ENCODE measurements at regions not wholly inside any gene's neighbourhood (a gene's known extent, or its start where the extent isn't known, plus 50 kb on each side); places are given as distances from the start of the nearest gene placed in this dataset.

DNA sequence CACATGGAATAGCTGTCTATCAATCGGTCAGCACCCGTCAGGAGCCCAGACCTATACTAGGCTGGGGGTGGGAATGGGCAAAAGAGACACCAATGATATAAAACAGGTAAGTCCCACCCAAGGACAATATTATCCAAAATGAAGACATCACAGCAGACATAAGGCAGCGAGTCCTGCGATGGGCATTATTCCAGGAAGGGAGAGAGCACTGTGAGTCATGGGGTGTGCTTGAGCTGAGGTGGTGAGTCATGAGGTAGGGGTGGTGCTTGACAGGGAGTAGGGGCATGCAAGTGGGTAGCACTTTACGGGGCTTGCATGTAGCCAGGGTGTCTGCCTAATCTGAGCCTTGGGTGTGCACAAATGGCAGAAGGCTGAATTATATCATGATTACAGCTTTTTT is 605.0 kb upstream of the CADM1 start:
- no peaks in the 10 kb centered on the region for H3K36me3 Mint-ChIP-seq
- H3K9me3 Mint-ChIP-seq = peaks cover 3% of the 10 kb centered on the region
- DNase-seq (ENCODE audit: low spot score) (no peak), ATAC-seq (no peak)
- no peak overlapping the region for H3K27ac Mint-ChIP-seq
- peaks cover 13 to 24% of the 10 kb centered on the region in 2 donors for H3K27me3 Mint-ChIP-seq
- H3K4me3 Mint-ChIP-seq = no peak overlapping the region
- no peaks in the 10 kb centered on the region for H3K4me1 Mint-ChIP-seq (ENCODE audit: low read depth in 2 of 2)

DNA sequence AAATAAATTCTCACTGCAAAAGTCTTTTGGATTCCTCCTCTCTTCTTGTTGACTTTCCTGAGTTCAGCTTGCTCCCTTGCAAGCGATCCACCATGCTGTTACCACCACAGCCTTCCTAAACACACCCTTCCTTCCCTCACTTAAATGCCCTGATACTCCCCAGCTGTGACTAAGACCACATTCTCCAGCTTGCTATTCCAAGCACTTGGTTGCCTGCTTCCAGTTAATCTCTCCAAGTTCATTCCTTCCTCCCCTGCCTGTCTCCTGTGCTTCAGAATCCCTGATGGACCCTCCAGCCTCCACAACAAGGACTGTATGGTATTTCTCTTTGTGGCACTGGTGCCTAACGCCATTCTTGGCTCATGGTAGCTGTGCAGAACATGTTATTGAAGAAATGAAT is 603.9 kb upstream of the CADM1 start:
- peaks cover 13 to 18% of the 10 kb centered on the region in 2 donors for H3K27me3 Mint-ChIP-seq

DNA sequence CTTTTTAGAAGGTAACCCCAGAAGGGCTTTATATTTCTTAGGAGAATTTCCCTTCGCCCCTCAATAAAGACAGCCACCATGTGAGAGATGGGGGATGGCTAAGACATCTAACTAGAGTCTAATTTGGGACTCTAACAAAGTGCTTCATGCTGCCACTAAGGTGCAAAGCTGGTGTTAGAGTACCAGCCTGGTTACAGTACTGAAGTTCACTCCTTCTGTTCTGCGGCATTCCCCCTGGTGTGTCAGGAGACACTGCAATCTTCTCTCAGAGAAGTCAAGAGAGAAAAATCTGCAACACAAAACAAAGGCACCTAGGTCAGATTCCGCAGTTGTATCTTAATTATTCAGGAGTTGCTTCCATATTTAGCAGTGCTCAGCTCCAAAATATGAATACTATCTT is 603.0 kb upstream of the CADM1 start:
- no peaks in the 10 kb centered on the region for H3K4me1 Mint-ChIP-seq (ENCODE audit: low read depth in 2 of 2)
- no peaks in the 10 kb centered on the region for H3K36me3 Mint-ChIP-seq
- peaks cover 3% of the 10 kb centered on the region for H3K9me3 Mint-ChIP-seq
- H3K4me3 Mint-ChIP-seq = no peak overlapping the region
- DNase-seq (ENCODE audit: low spot score) (no peak), ATAC-seq (no peak)
- H3K27me3 Mint-ChIP-seq = peaks cover 12 to 18% of the 10 kb centered on the region in 2 donors
- no peak overlapping the region for H3K27ac Mint-ChIP-seq

More for the DNA sequence above, 603.9 kb upstream of the CADM1 start:
- ATAC-seq (no peak), DNase-seq (ENCODE audit: low spot score) (no peak)
- Mint-ChIP-seq H3K9me3 (peaks cover 3% of the 10 kb centered on the region), H3K27ac (no peak overlapping the region), H3K4me3 (no peak overlapping the region), H3K36me3 (no peaks in the 10 kb centered on the region), H3K4me1 (ENCODE audit: low read depth in 2 of 2) (no peaks in the 10 kb centered on the region)

DNA sequence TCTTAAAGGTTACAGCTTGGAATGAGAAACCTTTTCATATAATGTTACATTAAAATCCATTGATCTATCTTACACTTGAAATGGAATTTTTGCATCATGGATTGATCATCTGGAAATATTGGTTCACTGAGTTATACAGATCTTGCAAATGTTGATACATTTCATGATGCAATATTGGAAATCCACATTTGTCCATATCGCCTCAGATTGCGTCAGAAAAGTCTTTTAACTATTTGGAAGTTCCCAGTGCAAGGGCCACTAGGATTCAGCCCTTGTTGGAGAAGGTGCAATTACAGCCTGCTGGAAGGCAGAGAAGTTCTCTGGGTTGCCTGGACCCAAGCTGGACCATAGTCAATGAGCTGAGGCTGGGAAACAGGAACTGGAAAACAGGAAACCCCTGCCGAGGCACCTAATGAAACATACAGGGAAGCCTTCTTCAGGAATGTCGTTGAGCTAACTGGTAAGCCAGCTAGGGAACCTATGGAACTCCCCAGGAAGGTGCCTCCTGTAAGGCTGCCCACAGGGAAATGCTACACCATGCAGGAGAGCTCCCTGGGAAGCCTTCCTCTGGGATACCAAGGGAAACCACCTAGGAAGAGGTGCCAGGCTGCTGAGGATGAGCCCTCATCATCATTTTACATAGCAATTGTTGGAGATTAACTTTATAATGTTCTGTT is 600.4 kb upstream of the CADM1 start:
- H3K27ac Mint-ChIP-seq = no peak overlapping the region
- no peaks in the 10 kb centered on the region for H3K4me1 Mint-ChIP-seq (ENCODE audit: low read depth in 2 of 2)
- H3K36me3 Mint-ChIP-seq = no peaks in the 10 kb centered on the region
- H3K27me3 Mint-ChIP-seq = peaks cover 13 to 18% of the 10 kb centered on the region in 2 donors
- ATAC-seq = no peak
- no peak for DNase-seq (ENCODE audit: low spot score)
- H3K4me3 Mint-ChIP-seq = no peak overlapping the region
- H3K9me3 Mint-ChIP-seq = peaks cover 3% of the 10 kb centered on the region

DNA sequence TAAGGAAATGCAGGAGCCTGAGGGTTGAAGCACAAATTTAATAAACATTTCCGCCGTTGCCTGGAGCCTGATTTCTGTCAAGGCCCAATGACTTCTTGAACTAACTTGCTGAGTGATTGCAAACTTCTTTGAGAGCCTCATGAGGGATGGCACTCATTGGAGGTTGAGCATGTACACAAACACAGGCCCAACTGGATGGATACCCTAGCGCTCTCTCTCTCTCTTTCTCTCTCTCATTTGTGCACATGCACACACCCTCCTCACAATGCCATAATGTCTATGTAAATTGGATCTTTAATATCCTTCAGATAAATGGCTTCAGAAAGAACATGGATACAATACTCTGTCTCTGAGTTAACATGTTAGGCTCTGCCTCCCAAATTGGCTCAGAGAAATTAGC is 597.7 kb upstream of the CADM1 start:
- ATAC-seq = no peak
- no peaks in the 10 kb centered on the region for H3K36me3 Mint-ChIP-seq

DNA sequence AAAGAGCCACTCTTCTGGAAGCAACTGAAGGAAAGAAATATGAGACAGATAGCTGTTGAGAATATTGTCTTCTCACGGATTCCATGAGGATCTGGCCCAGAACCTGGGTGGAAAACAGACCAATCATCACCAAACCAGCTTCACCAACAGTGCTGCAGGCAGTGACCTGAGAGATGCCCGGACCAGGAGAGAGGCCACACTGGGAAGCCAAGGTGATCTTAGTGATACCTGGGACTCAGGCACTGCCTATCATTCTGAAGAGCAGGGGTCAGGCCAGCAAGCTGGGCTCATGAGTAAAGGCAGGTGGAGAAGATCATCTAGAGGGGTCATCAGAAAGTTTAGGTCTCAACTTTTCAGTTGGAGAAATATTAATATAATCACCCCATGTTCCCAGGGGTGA is 595.8 kb upstream of the CADM1 start:
- H3K9me3 Mint-ChIP-seq = peaks cover 4% of the 10 kb centered on the region
- ATAC-seq = no peak
- no peak overlapping the region for H3K4me3 Mint-ChIP-seq
- H3K4me1 Mint-ChIP-seq (ENCODE audit: low read depth in 2 of 2) = no peaks in the 10 kb centered on the region
- H3K27ac Mint-ChIP-seq = no peak overlapping the region
- H3K36me3 Mint-ChIP-seq = no peaks in the 10 kb centered on the region
- H3K27me3 Mint-ChIP-seq = peaks cover 20 to 28% of the 10 kb centered on the region in 2 donors
- DNase-seq (ENCODE audit: low spot score) = no peak

More for the DNA sequence above, 597.7 kb upstream of the CADM1 start:
- no peak for DNase-seq (ENCODE audit: low spot score)
- H3K27me3 Mint-ChIP-seq = peaks cover 15 to 19% of the 10 kb centered on the region in 2 donors
- H3K27ac Mint-ChIP-seq = no peak overlapping the region
- H3K9me3 Mint-ChIP-seq = peaks cover 6% of the 10 kb centered on the region
- no peak overlapping the region for H3K4me3 Mint-ChIP-seq
- no peaks in the 10 kb centered on the region for H3K4me1 Mint-ChIP-seq (ENCODE audit: low read depth in 2 of 2)

DNA sequence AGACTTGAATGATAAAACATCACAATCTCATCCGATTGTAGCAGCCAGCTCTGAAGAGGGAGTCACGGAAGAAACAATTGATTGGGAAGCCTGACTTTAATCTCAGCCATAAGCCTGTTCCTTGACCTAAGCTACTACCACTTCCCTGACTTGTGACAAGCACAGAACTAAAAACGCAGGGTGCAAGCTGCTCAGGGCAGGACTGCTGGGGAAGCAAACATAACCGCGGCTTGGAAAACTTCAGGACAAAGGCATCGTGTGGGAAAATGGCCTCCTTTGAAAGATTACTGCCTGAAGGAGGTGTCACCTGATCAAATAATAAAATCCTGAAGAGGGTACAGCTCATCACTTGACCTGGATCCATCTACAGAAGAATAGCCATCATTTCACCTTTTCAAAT is 595.3 kb upstream of the CADM1 start:
- Mint-ChIP-seq H3K36me3 (no peaks in the 10 kb centered on the region), H3K27ac (no peak overlapping the region), H3K4me1 (ENCODE audit: low read depth in 2 of 2) (no peaks in the 10 kb centered on the region), H3K27me3 (peaks cover 22 to 33% of the 10 kb centered on the region in 2 donors), H3K9me3 (peaks cover 4% of the 10 kb centered on the region), H3K4me3 (no peak overlapping the region)
- no peak for ATAC-seq
- DNase-seq (ENCODE audit: low spot score) = no peak

DNA sequence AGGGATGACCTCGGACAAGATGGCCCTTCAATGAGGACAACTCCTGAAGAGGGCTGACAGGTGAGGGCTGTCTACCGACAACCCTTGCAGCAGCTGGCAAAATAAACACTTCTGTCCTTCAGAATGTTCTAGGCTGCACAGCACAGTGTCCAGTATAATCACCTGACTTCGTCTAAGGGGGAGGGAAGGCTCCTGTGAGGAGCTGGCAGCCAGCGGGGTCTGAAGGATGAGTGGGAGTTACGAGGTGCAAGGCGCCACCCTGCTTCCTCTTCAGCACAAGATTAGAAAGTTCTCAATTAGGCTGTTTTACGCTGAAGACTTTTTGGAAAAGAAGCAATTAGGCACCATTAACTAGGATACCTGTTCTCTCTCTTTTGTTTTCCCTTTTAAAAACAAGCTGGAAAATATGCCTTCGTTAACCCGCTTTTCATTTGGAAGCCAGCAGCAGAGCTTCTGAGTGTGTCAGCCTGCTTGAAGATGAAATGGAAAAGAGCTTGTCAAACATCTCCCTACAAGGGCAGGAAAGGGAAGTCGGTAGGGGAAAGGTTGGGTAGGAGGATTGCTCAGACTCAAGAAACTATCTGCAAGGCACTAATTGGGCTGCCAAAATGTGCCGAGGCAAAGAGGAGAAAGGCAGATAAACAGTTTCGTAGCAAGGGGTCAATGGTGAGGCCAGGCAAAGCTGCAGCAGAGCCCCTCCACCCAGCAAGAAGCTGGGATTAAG is 592.2 kb upstream of the CADM1 start:
- no peaks in the 10 kb centered on the region for H3K4me1 Mint-ChIP-seq (ENCODE audit: low read depth in 2 of 2)
- peaks cover 4% of the 10 kb centered on the region for H3K9me3 Mint-ChIP-seq
- DNase-seq (ENCODE audit: low spot score) (no peak), ATAC-seq (no peak)
- H3K27ac Mint-ChIP-seq = no peak overlapping the region
- no peaks in the 10 kb centered on the region for H3K36me3 Mint-ChIP-seq
- no peak overlapping the region for H3K4me3 Mint-ChIP-seq
- H3K27me3 Mint-ChIP-seq = peaks cover 21 to 33% of the 10 kb centered on the region in 2 donors

DNA sequence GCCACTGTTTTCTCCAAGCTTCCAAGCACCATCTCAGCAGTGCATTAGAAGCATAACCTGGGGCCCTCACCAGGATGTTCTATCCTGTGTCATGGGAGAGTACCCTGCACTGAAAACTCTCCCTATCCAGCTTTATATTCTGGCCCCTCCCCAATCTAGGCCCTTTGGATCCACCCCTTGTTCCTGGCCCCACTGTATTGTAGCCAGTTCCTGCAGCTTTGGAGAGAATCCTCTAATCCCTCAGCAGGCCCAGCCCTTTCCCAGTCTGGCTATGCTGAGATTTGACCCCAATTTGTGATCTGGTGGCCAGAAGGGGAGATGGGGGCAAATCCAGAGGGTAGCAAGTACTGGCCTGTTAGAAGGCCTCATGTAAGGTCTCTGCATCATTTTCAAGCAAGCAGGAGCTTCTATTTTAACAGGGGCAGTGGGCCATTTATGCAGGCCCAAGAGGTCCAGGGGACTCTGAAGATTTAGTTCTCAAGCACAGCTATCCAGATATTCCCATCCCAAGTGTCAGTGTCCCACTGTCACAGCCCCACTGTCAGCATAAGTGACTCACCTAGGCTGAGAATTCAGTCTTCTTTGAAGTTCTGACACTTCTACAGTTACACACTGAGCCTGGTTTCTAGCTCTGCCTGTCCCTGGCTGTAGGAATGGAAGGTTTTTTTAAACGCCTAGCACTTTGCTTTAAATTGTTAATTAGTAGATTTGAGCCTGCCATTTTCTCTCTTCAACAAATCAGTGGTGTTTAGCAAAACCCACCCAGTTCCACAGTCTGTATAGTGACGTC is 589.5 kb upstream of the CADM1 start:
- no peak for ATAC-seq
- H3K27ac Mint-ChIP-seq = no peak overlapping the region
- no peaks in the 10 kb centered on the region for H3K4me1 Mint-ChIP-seq (ENCODE audit: low read depth in 2 of 2)
- no peak for DNase-seq (ENCODE audit: low spot score)
- H3K9me3 Mint-ChIP-seq = peaks cover 4% of the 10 kb centered on the region
- no peak overlapping the region for H3K4me3 Mint-ChIP-seq
- H3K36me3 Mint-ChIP-seq = no peaks in the 10 kb centered on the region
- H3K27me3 Mint-ChIP-seq = peaks cover 23 to 33% of the 10 kb centered on the region in 2 donors

DNA sequence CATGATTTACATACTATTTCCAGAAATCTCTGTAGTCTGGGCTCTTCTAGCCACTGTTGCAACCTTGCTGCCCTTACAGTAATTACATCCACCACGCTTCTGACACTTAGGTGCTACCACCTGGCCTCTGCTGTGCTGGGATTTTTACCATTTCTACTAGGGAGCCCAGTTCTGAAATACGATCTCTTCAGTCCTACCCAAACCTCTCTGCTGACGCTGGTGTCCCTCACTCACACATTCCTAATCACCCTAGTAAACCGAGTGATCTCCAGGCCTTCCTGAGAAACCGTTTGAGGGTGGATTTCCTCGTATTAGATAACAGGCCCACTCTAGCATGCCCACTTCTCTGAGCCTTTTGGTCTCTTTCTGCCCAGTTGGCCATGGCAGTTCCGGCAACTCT is 588.9 kb upstream of the CADM1 start:
- Mint-ChIP-seq H3K4me1 (ENCODE audit: low read depth in 2 of 2) (no peaks in the 10 kb centered on the region), H3K36me3 (no peaks in the 10 kb centered on the region), H3K9me3 (peaks cover 4% of the 10 kb centered on the region), H3K4me3 (no peak overlapping the region), H3K27ac (no peak overlapping the region), H3K27me3 (peaks cover 25 to 37% of the 10 kb centered on the region in 2 donors)
- ATAC-seq (no peak), DNase-seq (ENCODE audit: low spot score) (no peak)

DNA sequence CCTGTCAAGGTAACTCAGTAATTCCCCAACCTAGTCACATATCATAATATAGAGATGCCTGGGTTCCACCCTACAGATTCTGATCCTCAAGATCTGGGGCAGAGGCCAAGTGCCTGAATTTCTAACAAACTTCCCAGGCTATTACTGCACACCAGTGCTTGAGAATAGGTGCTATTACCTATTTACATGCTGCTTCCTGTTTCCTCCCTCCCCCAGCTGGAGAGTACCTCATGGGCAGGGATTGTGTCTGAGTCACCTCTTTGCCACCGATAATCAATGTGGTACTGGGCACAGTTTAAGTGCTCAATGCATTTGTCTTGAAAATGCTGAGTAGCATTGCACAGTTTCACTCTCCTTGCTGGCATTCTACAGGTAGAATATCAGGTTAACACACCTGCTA is 582.2 kb upstream of the CADM1 start:
- Mint-ChIP-seq H3K4me3 (no peak overlapping the region), H3K27ac (no peak overlapping the region), H3K36me3 (no peaks in the 10 kb centered on the region), H3K9me3 (no peaks in the 10 kb centered on the region), H3K4me1 (ENCODE audit: low read depth in 2 of 2) (no peaks in the 10 kb centered on the region), H3K27me3 (peaks cover 8 to 35% of the 10 kb centered on the region in 2 donors)
- no peak for DNase-seq (ENCODE audit: low spot score)
- ATAC-seq = no peak

DNA sequence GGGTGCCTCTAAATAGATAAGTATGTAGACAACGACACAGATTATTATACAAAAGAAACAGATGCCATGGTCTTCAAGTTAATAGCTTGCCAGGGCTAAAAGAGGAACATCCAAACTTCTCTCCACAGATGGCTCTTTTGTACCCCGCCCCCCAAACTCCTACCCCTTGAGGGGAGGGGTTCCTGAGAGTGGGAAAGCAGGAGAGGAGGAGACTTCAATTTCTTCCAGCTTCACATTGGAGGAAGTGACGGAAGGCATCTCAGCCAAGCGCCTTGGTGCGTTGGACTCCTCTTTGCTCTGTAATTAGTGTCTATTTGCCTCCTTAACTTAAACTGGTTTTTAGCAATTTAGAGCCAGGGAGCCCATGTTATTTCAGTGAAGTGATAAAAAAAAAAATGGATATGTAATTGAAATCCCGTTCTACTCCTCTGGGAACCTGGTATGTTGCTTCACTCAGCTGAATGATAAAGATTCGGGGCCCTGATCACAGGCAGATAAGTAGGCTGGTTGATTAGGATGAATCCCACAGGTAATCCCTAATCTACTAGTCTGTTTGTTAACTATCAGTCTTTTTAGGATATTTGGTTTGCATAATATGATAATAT is 580.9 kb upstream of the CADM1 start:
- Mint-ChIP-seq H3K36me3 (no peaks in the 10 kb centered on the region), H3K9me3 (no peaks in the 10 kb centered on the region), H3K4me3 (no peak overlapping the region), H3K4me1 (ENCODE audit: low read depth in 2 of 2) (no peaks in the 10 kb centered on the region), H3K27ac (no peak overlapping the region), H3K27me3 (peaks cover 10 to 46% of the 10 kb centered on the region in 2 donors)
- DNase-seq (ENCODE audit: low spot score) (no peak), ATAC-seq (no peak)

DNA sequence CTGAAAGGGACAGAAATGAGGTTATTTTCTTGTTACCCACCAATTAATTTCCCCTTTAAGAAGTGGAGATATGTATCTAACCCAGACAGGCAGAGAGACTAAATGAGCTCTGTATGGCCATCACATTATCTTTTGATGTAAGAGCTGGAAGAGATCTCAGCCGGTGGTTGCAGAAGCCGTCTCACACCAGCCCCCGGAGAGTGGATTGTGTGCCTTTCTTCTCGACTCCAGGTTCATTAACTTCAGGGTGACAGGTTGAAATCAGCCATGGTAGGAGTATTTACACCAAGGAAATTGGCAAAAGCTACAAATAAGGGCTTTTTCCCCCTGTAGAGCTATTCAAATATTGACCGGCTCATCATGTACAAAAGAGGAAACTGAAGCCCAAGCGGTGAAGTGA is 580.3 kb upstream of the CADM1 start:
- H3K4me3 Mint-ChIP-seq = no peak overlapping the region
- H3K36me3 Mint-ChIP-seq = no peaks in the 10 kb centered on the region
- H3K27ac Mint-ChIP-seq = no peak overlapping the region
- H3K4me1 Mint-ChIP-seq (ENCODE audit: low read depth in 2 of 2) = no peaks in the 10 kb centered on the region
- ATAC-seq (no peak), DNase-seq (ENCODE audit: low spot score) (no peak)
- H3K27me3 Mint-ChIP-seq = peaks cover 12 to 52% of the 10 kb centered on the region in 2 donors
- H3K9me3 Mint-ChIP-seq = no peaks in the 10 kb centered on the region

DNA sequence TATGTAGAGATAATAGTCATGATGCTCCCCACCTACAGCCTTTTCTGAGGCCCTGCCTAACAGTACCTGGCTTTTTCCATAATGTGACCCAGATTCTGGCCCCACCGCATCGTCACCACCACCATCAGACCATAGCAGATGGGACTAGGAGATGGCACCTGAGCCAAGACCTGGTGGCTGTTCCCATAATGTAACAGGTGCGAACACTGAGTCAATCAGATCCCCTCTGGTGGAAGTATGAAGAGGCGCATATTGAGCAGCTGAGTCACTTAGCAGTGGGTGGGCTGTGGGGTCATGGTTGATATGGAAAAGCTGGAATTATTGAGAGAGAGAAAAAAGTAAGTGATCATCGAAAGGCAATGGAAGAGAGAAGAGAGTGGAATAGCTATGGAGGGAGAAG is 578.0 kb upstream of the CADM1 start:
- no peak for ATAC-seq
- Mint-ChIP-seq H3K9me3 (no peaks in the 10 kb centered on the region), H3K27me3 (peaks cover 14 to 52% of the 10 kb centered on the region in 2 donors), H3K27ac (no peak overlapping the region), H3K36me3 (no peaks in the 10 kb centered on the region), H3K4me1 (ENCODE audit: low read depth in 2 of 2) (no peaks in the 10 kb centered on the region), H3K4me3 (no peak overlapping the region)
- DNase-seq (ENCODE audit: low spot score) = no peak

Data from natural killer cell treated with Interleukin-12 subunit alpha and Interleukin-12 subunit beta and Interleukin-15 and Interleukin-18, amount 100 ng/mL, for 72 hours (primary cell).